ENCODE measurements at regions not wholly inside any gene's neighbourhood (a gene's known extent, or its start where the extent isn't known, plus 50 kb on each side); places are given as distances from the start of the nearest gene placed in this dataset.

DNA sequence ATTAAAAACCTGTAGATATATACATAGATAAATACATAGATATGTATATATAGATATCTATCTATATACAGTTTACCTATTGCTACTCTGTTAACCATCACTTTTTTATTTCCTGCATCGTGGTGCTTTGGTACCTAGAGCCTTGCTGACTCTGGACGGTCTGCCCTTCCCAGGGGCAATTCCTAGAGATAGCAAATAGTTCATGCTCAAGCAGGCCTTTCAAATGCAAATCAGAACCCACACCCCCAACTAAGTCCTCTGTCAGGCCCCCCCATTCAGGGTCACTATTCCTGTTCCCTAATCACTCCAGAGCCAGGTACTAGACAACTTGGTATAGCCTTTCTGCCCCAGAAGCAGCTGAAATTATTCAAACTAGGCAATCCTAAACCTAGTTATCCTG, 273.5 kb upstream of the ADGRL3 start:
- no peak overlapping the region for H3K27ac ChIP-seq
- TF ChIP-seq, protein P1, sequence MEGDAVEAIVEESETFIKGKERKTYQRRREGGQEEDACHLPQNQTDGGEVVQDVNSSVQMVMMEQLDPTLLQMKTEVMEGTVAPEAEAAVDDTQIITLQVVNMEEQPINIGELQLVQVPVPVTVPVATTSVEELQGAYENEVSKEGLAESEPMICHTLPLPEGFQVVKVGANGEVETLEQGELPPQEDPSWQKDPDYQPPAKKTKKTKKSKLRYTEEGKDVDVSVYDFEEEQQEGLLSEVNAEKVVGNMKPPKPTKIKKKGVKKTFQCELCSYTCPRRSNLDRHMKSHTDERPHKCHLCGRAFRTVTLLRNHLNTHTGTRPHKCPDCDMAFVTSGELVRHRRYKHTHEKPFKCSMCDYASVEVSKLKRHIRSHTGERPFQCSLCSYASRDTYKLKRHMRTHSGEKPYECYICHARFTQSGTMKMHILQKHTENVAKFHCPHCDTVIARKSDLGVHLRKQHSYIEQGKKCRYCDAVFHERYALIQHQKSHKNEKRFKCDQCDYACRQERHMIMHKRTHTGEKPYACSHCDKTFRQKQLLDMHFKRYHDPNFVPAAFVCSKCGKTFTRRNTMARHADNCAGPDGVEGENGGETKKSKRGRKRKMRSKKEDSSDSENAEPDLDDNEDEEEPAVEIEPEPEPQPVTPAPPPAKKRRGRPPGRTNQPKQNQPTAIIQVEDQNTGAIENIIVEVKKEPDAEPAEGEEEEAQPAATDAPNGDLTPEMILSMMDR (IDR thresholded peaks at IDR 0.05; ENCODE audit: low read depth, low read length, missing control alignments), result no peak
- H3K36me3 ChIP-seq (replicated peaks), result no peaks in the 10 kb centered on the region
- H3K4me3 ChIP-seq (ENCODE audit: low read depth, low read length), result no peak overlapping the region
- H3K27me3 ChIP-seq (replicated peaks), result no peaks in the 10 kb centered on the region
- in situ Hi-C loops (cut with HindIII; ENCODE audit: low pct_ligation_motif_present, low sequenced_read_pairs), result no loop called here
- DNase-seq, result no peak

DNA sequence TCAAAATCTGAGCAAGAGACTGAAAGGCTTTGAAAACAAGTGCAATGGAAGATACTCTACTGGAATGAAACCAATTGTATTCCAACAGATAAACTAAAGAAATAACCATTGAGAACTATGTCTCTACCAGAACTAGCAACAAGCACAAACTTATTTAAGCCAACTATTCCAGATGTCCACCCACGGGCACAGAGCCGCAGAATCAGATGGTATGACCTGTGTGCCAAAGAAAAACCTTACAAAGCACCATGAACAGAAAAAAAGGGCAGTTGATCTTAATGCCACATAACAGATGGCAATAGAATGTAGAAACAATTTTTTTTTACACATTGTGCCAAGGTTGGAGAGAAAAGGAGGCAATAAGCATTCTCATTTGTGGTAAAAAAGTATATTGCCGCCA, 269.3 kb upstream of the ADGRL3 start:
- TF ChIP-seq, protein P1 (IDR thresholded peaks at IDR 0.05; ENCODE audit: low read depth, low read length, missing control alignments), result no peak

GRCh38 chr4:60934566-60935295, 265.4 kb upstream of the ADGRL3 start:
- no peaks in the 10 kb centered on the region for H3K27me3 ChIP-seq (replicated peaks)
- no peak for DNase-seq
- TF ChIP-seq, protein P1 (IDR thresholded peaks at IDR 0.05; ENCODE audit: low read depth, low read length, missing control alignments), result no peak
- in situ Hi-C loops (cut with HindIII; ENCODE audit: low pct_ligation_motif_present, low sequenced_read_pairs), result no loop called here
- no peak overlapping the region for H3K27ac ChIP-seq
- no peaks in the 10 kb centered on the region for H3K36me3 ChIP-seq (replicated peaks)
- no peak overlapping the region for H3K4me3 ChIP-seq (ENCODE audit: low read depth, low read length)

More for the DNA sequence above, 269.3 kb upstream of the ADGRL3 start:
- Histone ChIP-seq H3K27me3 (replicated peaks) (no peaks in the 10 kb centered on the region), H3K27ac (no peak overlapping the region), H3K36me3 (replicated peaks) (no peaks in the 10 kb centered on the region), H3K4me3 (ENCODE audit: low read depth, low read length) (no peak overlapping the region)
- DNase-seq, result no peak
- in situ Hi-C loops (cut with HindIII; ENCODE audit: low pct_ligation_motif_present, low sequenced_read_pairs), result no loop called here

- no peak overlapping the region for H3K4me3 ChIP-seq (ENCODE audit: low read depth, low read length)
- no peaks in the 10 kb centered on the region for H3K36me3 ChIP-seq (replicated peaks)
- in situ Hi-C loops (cut with HindIII; ENCODE audit: low pct_ligation_motif_present, low sequenced_read_pairs), result no loop called here
- TF ChIP-seq, protein P1 (IDR thresholded peaks at IDR 0.05; ENCODE audit: low read depth, low read length, missing control alignments), result no peak
- H3K27me3 ChIP-seq (replicated peaks), result no peaks in the 10 kb centered on the region
- no peak for DNase-seq
- no peak overlapping the region for H3K27ac ChIP-seq
Measured at GRCh38 chr4:60938181-60938580, 261.9 kb upstream of the ADGRL3 start.

- in situ Hi-C loops (cut with HindIII; ENCODE audit: low pct_ligation_motif_present, low sequenced_read_pairs), result no loop called here
- H3K4me3 ChIP-seq (ENCODE audit: low read depth, low read length), result no peak overlapping the region
- TF ChIP-seq, protein P1 (IDR thresholded peaks at IDR 0.05; ENCODE audit: low read depth, low read length, missing control alignments), result no peak
- no peaks in the 10 kb centered on the region for H3K36me3 ChIP-seq (replicated peaks)
- no peak overlapping the region for H3K27ac ChIP-seq
- DNase-seq, result no peak
- no peaks in the 10 kb centered on the region for H3K27me3 ChIP-seq (replicated peaks)
Measured at GRCh38 chr4:60938621-60939020, 261.5 kb upstream of the ADGRL3 start.

GRCh38 chr4:60944060-60944459, 256.1 kb upstream of the ADGRL3 start:
- TF ChIP-seq, protein P1 (IDR thresholded peaks at IDR 0.05; ENCODE audit: low read depth, low read length, missing control alignments), result no peak
- H3K27ac ChIP-seq, result no peak overlapping the region
- no peaks in the 10 kb centered on the region for H3K36me3 ChIP-seq (replicated peaks)
- H3K4me3 ChIP-seq (ENCODE audit: low read depth, low read length), result no peak overlapping the region
- in situ Hi-C loops (cut with HindIII; ENCODE audit: low pct_ligation_motif_present, low sequenced_read_pairs), result no loop called here
- H3K27me3 ChIP-seq (replicated peaks), result no peaks in the 10 kb centered on the region
- no peak for DNase-seq
